ENCODE measurements at regions not wholly inside any gene's neighbourhood (a gene's known extent, or its start where the extent isn't known, plus 50 kb on each side); places are given as distances from the start of the nearest gene placed in this dataset.

- H3K9ac ChIP-seq, result no peak overlapping the region
- no peak overlapping the region for H3K4me3 ChIP-seq (IDR thresholded peaks at IDR 0.05; ENCODE audit: insufficient read depth, low read depth, low read length)
- TF ChIP-seq CTCF (conservative IDR thresholded peaks at IDR 0.05; ENCODE audit: low read depth, low read length), result no peak
- H4K20me1 ChIP-seq (ENCODE audit: insufficient read depth), result no peaks in the 10 kb centered on the region
- no peaks in the 10 kb centered on the region for H3K79me2 ChIP-seq (ENCODE audit: insufficient read depth, low read depth)
- H3K4me1 ChIP-seq (ENCODE audit: low read depth, poor library complexity, severe bottlenecking), result peaks cover 28% of the 10 kb centered on the region
- no peak overlapping the region for H3K27ac ChIP-seq
- H3K27me3 ChIP-seq (ENCODE audit: insufficient read depth, low read depth), result no peaks in the 10 kb centered on the region
- H2AFZ ChIP-seq (ENCODE audit: low read depth), result no peak overlapping the region
- H3K4me2 ChIP-seq, result no peak overlapping the region
- H3K36me3 ChIP-seq (ENCODE audit: insufficient read depth), result no peaks in the 10 kb centered on the region
These were observed 63.5 kb upstream of the WIPF1 start for GRCh38 chr2:174660984-174661675.

- no peak for TF ChIP-seq CTCF (conservative IDR thresholded peaks at IDR 0.05; ENCODE audit: low read depth, low read length)
- no peak overlapping the region for H3K27ac ChIP-seq
These were observed 61.7 kb upstream of the WIPF1 start for GRCh38 chr2:174659069-174659900.

GRCh38 chr2:174656676-174657176, 59.1 kb upstream of the WIPF1 start:
- H3K36me3 ChIP-seq (ENCODE audit: insufficient read depth), result no peaks in the 10 kb centered on the region

More at GRCh38 chr2:174659069-174659900, 61.7 kb upstream of the WIPF1 start:
- no peaks in the 10 kb centered on the region for H4K20me1 ChIP-seq (ENCODE audit: insufficient read depth)
- H2AFZ ChIP-seq (ENCODE audit: low read depth), result no peak overlapping the region
- H3K27me3 ChIP-seq (ENCODE audit: insufficient read depth, low read depth), result no peaks in the 10 kb centered on the region
- H3K36me3 ChIP-seq (ENCODE audit: insufficient read depth), result no peaks in the 10 kb centered on the region
- peaks cover 10% of the 10 kb centered on the region for H3K4me1 ChIP-seq (ENCODE audit: low read depth, poor library complexity, severe bottlenecking)
- no peaks in the 10 kb centered on the region for H3K79me2 ChIP-seq (ENCODE audit: insufficient read depth, low read depth)
- no peak overlapping the region for H3K4me2 ChIP-seq
- no peak overlapping the region for H3K4me3 ChIP-seq (IDR thresholded peaks at IDR 0.05; ENCODE audit: insufficient read depth, low read depth, low read length)
- H3K9ac ChIP-seq, result no peak overlapping the region

GRCh38 chr2:174656035-174656434, 58.4 kb upstream of the WIPF1 start:
- TF ChIP-seq CTCF (conservative IDR thresholded peaks at IDR 0.05; ENCODE audit: low read depth, low read length), result no peak

More at GRCh38 chr2:174656676-174657176, 59.1 kb upstream of the WIPF1 start:
- H4K20me1 ChIP-seq (ENCODE audit: insufficient read depth), result no peaks in the 10 kb centered on the region
- H2AFZ ChIP-seq (ENCODE audit: low read depth), result no peak overlapping the region
- no peak overlapping the region for H3K27ac ChIP-seq
- TF ChIP-seq CTCF (conservative IDR thresholded peaks at IDR 0.05; ENCODE audit: low read depth, low read length), result no peak
- H3K4me1 ChIP-seq (ENCODE audit: low read depth, poor library complexity, severe bottlenecking), result no peaks in the 10 kb centered on the region
- no peak overlapping the region for H3K4me3 ChIP-seq (IDR thresholded peaks at IDR 0.05; ENCODE audit: insufficient read depth, low read depth, low read length)
- no peak overlapping the region for H3K4me2 ChIP-seq
- H3K79me2 ChIP-seq (ENCODE audit: insufficient read depth, low read depth), result no peaks in the 10 kb centered on the region
- no peaks in the 10 kb centered on the region for H3K27me3 ChIP-seq (ENCODE audit: insufficient read depth, low read depth)
- no peak overlapping the region for H3K9ac ChIP-seq

More at GRCh38 chr2:174656035-174656434, 58.4 kb upstream of the WIPF1 start:
- H3K27ac ChIP-seq, result no peak overlapping the region
- H3K9ac ChIP-seq, result no peak overlapping the region
- H3K4me3 ChIP-seq (IDR thresholded peaks at IDR 0.05; ENCODE audit: insufficient read depth, low read depth, low read length), result no peak overlapping the region
- no peaks in the 10 kb centered on the region for H3K79me2 ChIP-seq (ENCODE audit: insufficient read depth, low read depth)
- no peaks in the 10 kb centered on the region for H3K27me3 ChIP-seq (ENCODE audit: insufficient read depth, low read depth)
- no peaks in the 10 kb centered on the region for H3K4me1 ChIP-seq (ENCODE audit: low read depth, poor library complexity, severe bottlenecking)
- H3K4me2 ChIP-seq, result no peak overlapping the region
- H2AFZ ChIP-seq (ENCODE audit: low read depth), result no peak overlapping the region
- no peaks in the 10 kb centered on the region for H4K20me1 ChIP-seq (ENCODE audit: insufficient read depth)
- H3K36me3 ChIP-seq (ENCODE audit: insufficient read depth), result no peaks in the 10 kb centered on the region

Data from KMS-11 (cell line).